ENCODE measurements at regions not wholly inside any gene's neighbourhood (a gene's known extent, or its start where the extent isn't known, plus 50 kb on each side); places are given as distances from the start of the nearest gene placed in this dataset.

DNA sequence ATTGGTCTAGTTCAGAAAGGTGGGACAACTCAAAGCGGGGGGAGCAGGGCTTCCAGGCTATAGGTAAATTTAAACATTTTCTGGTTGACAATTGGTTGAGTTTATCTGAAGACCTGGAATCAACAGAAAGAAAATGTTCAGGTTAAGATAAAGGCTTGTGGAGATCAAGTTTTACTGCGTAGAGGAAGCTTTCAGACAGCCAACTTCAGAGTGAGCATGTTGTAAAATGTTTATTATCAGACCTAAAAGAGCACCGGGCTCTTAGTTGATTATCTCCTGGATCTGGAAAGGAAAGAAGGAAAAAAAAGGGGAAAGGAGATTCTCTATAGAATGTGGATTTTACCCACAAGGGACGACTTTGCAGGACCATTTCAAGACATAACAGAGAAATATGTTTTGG, 227.0 kb upstream of the SH3BP4 start:
- peaks cover 10% of the 10 kb centered on the region for H3K4me1 Mint-ChIP-seq
- H3K4me3 Mint-ChIP-seq = no peak overlapping the region
- TF ChIP-seq FOXP1 (CRISPR knock-in tag; IDR thresholded peaks at IDR 0.05; ENCODE audit: borderline replicate concordance) (no peak), NFATC4 (CRISPR knock-in tag; IDR thresholded peaks at IDR 0.05) (no peak), JUN (CRISPR knock-in tag; IDR thresholded peaks at IDR 0.05) (no peak), TP53 (CRISPR knock-in tag; IDR thresholded peaks at IDR 0.05) (no peak), ZNF671 (CRISPR knock-in tag; IDR thresholded peaks at IDR 0.05) (no peak), CBFB (CRISPR knock-in tag; IDR thresholded peaks at IDR 0.05; ENCODE audit: low read depth) (no peak), ZNF219 (CRISPR knock-in tag; IDR thresholded peaks at IDR 0.05; ENCODE audit: borderline replicate concordance) (no peak), ZNF263 (CRISPR knock-in tag; IDR thresholded peaks at IDR 0.05; ENCODE audit: low read depth) (no peak), CREB1 (CRISPR knock-in tag; IDR thresholded peaks at IDR 0.05) (no peak), JAZF1 (CRISPR knock-in tag; IDR thresholded peaks at IDR 0.05) (no peak), SMAD4 (CRISPR knock-in tag; IDR thresholded peaks at IDR 0.05) (no peak), PRRX2 (CRISPR knock-in tag; IDR thresholded peaks at IDR 0.05) (no peak)
- TF ChIP-seq, protein P1, sequence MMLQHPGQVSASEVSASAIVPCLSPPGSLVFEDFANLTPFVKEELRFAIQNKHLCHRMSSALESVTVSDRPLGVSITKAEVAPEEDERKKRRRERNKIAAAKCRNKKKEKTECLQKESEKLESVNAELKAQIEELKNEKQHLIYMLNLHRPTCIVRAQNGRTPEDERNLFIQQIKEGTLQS (CRISPR knock-in tag; conservative IDR thresholded peaks at IDR 0.05) = no peak
- TF ChIP-seq, protein P2, sequence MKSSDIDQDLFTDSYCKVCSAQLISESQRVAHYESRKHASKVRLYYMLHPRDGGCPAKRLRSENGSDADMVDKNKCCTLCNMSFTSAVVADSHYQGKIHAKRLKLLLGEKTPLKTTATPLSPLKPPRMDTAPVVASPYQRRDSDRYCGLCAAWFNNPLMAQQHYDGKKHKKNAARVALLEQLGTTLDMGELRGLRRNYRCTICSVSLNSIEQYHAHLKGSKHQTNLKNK (CRISPR knock-in tag; IDR thresholded peaks at IDR 0.05) = no peak
- TF ChIP-seq, protein P3, sequence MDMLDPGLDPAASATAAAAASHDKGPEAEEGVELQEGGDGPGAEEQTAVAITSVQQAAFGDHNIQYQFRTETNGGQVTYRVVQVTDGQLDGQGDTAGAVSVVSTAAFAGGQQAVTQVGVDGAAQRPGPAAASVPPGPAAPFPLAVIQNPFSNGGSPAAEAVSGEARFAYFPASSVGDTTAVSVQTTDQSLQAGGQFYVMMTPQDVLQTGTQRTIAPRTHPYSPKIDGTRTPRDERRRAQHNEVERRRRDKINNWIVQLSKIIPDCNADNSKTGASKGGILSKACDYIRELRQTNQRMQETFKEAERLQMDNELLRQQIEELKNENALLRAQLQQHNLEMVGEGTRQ (CRISPR knock-in tag; IDR thresholded peaks at IDR 0.05) = no peak
- DNase-seq (ENCODE audit: low spot score) = no peak
- no peak for ATAC-seq
- H3K27ac Mint-ChIP-seq = no peak overlapping the region
- H3K36me3 Mint-ChIP-seq = no peaks in the 10 kb centered on the region
- CTCF ChIA-PET = interaction anchor here (0.6 kb wide), 1 partner anchor 197 kb away, joined by 3 read pairs; no protein-coding TSS in a partner anchor
- H3K9me3 Mint-ChIP-seq = no peaks in the 10 kb centered on the region
- H3K27me3 Mint-ChIP-seq (ENCODE audit: low read depth) = peaks cover 2% of the 10 kb centered on the region
- POLR2A ChIA-PET = no interaction called here

DNA sequence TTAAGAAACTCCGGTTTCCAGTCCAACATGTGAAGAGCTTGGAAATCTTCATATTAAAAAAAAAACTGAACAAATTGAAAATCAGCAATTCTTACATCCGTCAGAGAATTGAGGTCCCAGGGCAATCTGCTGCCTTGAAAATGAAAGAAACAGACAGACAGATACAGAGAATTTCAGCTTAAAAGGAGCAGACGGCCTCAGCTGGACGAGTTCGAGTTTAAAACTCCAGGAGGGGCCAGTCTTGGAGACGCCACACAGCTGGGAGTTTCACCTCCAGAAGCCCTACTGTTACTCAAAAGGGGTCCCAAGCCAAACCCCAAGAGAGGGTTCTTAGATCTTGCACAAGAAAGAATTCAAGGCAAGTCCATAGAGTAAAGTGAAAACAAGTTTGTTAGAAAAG, 226.5 kb upstream of the ARL4C start:
- no peak overlapping the region for H3K27ac Mint-ChIP-seq
- peaks cover 2% of the 10 kb centered on the region for H3K27me3 Mint-ChIP-seq (ENCODE audit: low read depth)
- no peak for DNase-seq (ENCODE audit: low spot score)
- no peaks in the 10 kb centered on the region for H3K36me3 Mint-ChIP-seq
- POLR2A ChIA-PET = no interaction called here
- CTCF ChIA-PET = interaction anchor here (0.8 to 0.9 kb wide), 2 partner anchors 22 to 54 kb away, joined by 3 to 4 read pairs; no protein-coding TSS in a partner anchor
- ATAC-seq = no peak
- no peaks in the 10 kb centered on the region for H3K9me3 Mint-ChIP-seq
- H3K4me1 Mint-ChIP-seq = peaks cover 19% of the 10 kb centered on the region
- H3K4me3 Mint-ChIP-seq = no peak overlapping the region
- TF ChIP-seq, protein P4, sequence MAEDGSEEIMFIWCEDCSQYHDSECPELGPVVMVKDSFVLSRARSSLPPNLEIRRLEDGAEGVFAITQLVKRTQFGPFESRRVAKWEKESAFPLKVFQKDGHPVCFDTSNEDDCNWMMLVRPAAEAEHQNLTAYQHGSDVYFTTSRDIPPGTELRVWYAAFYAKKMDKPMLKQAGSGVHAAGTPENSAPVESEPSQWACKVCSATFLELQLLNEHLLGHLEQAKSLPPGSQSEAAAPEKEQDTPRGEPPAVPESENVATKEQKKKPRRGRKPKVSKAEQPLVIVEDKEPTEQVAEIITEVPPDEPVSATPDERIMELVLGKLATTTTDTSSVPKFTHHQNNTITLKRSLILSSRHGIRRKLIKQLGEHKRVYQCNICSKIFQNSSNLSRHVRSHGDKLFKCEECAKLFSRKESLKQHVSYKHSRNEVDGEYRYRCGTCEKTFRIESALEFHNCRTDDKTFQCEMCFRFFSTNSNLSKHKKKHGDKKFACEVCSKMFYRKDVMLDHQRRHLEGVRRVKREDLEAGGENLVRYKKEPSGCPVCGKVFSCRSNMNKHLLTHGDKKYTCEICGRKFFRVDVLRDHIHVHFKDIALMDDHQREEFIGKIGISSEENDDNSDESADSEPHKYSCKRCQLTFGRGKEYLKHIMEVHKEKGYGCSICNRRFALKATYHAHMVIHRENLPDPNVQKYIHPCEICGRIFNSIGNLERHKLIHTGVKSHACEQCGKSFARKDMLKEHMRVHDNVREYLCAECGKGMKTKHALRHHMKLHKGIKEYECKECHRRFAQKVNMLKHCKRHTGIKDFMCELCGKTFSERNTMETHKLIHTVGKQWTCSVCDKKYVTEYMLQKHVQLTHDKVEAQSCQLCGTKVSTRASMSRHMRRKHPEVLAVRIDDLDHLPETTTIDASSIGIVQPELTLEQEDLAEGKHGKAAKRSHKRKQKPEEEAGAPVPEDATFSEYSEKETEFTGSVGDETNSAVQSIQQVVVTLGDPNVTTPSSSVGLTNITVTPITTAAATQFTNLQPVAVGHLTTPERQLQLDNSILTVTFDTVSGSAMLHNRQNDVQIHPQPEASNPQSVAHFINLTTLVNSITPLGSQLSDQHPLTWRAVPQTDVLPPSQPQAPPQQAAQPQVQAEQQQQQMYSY (CRISPR knock-in tag; IDR thresholded peaks at IDR 0.05) = no peak
- TF ChIP-seq, protein P5, sequence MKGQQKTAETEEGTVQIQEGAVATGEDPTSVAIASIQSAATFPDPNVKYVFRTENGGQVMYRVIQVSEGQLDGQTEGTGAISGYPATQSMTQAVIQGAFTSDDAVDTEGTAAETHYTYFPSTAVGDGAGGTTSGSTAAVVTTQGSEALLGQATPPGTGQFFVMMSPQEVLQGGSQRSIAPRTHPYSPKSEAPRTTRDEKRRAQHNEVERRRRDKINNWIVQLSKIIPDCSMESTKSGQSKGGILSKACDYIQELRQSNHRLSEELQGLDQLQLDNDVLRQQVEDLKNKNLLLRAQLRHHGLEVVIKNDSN (CRISPR knock-in tag; IDR thresholded peaks at IDR 0.05) = no peak
- TF ChIP-seq PRRX2 (CRISPR knock-in tag; IDR thresholded peaks at IDR 0.05) (no peak), RORB (CRISPR knock-in tag; IDR thresholded peaks at IDR 0.05) (no peak), TCF7 (CRISPR knock-in tag; IDR thresholded peaks at IDR 0.05; ENCODE audit: low read depth) (no peak), ZNF423 (CRISPR knock-in tag; IDR thresholded peaks at IDR 0.05) (no peak), SOX15 (CRISPR knock-in tag; IDR thresholded peaks at IDR 0.05) (no peak), TEAD1 (CRISPR knock-in tag; IDR thresholded peaks at IDR 0.05) (no peak), EMX1 (CRISPR knock-in tag; IDR thresholded peaks at IDR 0.05) (no peak), CREB1 (CRISPR knock-in tag; IDR thresholded peaks at IDR 0.05) (no peak), ELF4 (CRISPR knock-in tag; IDR thresholded peaks at IDR 0.05; ENCODE audit: low read depth) (no peak), ZNF416 (CRISPR knock-in tag; IDR thresholded peaks at IDR 0.05) (no peak), OVOL2 (CRISPR knock-in tag; IDR thresholded peaks at IDR 0.05; ENCODE audit: borderline replicate concordance) (no peak)
- TF ChIP-seq, protein P6, sequence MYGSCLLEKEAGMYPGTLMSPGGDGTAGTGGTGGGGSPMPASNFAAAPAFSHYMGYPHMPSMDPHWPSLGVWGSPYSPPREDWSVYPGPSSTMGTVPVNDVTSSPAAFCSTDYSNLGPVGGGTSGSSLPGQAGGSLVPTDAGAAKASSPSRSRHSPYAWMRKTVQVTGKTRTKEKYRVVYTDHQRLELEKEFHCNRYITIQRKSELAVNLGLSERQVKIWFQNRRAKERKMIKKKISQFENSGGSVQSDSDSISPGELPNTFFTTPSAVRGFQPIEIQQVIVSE (CRISPR knock-in tag; IDR thresholded peaks at IDR 0.05; ENCODE audit: borderline replicate concordance) = no peak
- TF ChIP-seq, protein P7, sequence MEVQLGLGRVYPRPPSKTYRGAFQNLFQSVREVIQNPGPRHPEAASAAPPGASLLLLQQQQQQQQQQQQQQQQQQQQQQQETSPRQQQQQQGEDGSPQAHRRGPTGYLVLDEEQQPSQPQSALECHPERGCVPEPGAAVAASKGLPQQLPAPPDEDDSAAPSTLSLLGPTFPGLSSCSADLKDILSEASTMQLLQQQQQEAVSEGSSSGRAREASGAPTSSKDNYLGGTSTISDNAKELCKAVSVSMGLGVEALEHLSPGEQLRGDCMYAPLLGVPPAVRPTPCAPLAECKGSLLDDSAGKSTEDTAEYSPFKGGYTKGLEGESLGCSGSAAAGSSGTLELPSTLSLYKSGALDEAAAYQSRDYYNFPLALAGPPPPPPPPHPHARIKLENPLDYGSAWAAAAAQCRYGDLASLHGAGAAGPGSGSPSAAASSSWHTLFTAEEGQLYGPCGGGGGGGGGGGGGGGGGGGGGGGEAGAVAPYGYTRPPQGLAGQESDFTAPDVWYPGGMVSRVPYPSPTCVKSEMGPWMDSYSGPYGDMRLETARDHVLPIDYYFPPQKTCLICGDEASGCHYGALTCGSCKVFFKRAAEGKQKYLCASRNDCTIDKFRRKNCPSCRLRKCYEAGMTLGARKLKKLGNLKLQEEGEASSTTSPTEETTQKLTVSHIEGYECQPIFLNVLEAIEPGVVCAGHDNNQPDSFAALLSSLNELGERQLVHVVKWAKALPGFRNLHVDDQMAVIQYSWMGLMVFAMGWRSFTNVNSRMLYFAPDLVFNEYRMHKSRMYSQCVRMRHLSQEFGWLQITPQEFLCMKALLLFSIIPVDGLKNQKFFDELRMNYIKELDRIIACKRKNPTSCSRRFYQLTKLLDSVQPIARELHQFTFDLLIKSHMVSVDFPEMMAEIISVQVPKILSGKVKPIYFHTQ (CRISPR knock-in tag; IDR thresholded peaks at IDR 0.05) = no peak
- TF ChIP-seq, protein P3 (CRISPR knock-in tag; IDR thresholded peaks at IDR 0.05) = no peak

All from WTC11 (cell line).